Lower leg skin (tissue), 3 donors: ENCODE measurements at regions not wholly inside any gene's neighbourhood (a gene's known extent, or its start where the extent isn't known, plus 50 kb on each side); places are given as distances from the start of the nearest gene placed in this dataset.

Experiments
- POLR2A ChIP-seq, 2 donors: fragments of 450-650 bp; IDR thresholded peaks; one replicate each; pipeline ENCODE4 v1.6.1; 2016 to 2017; ENCODE audit warnings: antibody characterized with exemption in 2 of 2, mild to moderate bottlenecking in 1 of 2, moderate library complexity in 1 of 2
- TF ChIP-seq, protein P1 (sequence below), 3 donors: fragments of 450-650 bp; IDR thresholded peaks; one replicate each; pipeline ENCODE4 v1.5.1; 2016; ENCODE audit warnings: antibody characterized with exemption in 3 of 3, mild to moderate bottlenecking in 3 of 3, moderate library complexity in 2 of 3

DNA sequence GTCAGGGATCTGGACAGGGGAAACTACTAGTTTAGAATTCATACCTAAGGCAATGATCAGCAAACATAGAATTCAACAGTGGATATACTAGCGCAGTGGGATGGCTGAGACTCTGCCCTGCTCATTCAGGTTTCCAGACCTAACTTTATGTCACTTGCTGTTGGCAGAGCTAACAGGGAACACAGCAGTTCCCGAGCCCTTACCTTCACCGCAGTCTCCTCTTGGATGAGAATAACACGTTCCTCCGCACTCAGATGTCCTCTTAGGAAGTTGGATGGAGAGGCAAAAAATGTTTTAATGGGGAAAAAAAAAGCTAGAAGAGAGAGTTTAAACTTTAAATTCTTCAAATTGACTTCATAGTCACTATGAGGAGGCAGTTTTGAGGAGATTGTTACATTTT is 159.7 kb upstream of the FREM2 start:
- no peak for TF ChIP-seq POLR2A (IDR thresholded peaks at IDR 0.05)
- TF ChIP-seq, protein P1, sequence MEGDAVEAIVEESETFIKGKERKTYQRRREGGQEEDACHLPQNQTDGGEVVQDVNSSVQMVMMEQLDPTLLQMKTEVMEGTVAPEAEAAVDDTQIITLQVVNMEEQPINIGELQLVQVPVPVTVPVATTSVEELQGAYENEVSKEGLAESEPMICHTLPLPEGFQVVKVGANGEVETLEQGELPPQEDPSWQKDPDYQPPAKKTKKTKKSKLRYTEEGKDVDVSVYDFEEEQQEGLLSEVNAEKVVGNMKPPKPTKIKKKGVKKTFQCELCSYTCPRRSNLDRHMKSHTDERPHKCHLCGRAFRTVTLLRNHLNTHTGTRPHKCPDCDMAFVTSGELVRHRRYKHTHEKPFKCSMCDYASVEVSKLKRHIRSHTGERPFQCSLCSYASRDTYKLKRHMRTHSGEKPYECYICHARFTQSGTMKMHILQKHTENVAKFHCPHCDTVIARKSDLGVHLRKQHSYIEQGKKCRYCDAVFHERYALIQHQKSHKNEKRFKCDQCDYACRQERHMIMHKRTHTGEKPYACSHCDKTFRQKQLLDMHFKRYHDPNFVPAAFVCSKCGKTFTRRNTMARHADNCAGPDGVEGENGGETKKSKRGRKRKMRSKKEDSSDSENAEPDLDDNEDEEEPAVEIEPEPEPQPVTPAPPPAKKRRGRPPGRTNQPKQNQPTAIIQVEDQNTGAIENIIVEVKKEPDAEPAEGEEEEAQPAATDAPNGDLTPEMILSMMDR (IDR thresholded peaks at IDR 0.05): no peak
